ENCODE measurements at regions not wholly inside any gene's neighbourhood (a gene's known extent, or its start where the extent isn't known, plus 50 kb on each side); places are given as distances from the start of the nearest gene placed in this dataset.
"Not testable (repeated sequence)": the region's sequence is repeated elsewhere in the genome, so short reads cannot be mapped to it uniquely, and the experiment has no call there.

GRCh38 chr6:139998478-139998877, 624.0 kb upstream of the CITED2 start:
- in situ Hi-C loops (cut with MboI; ENCODE audit: low sequenced_read_pairs) = not testable (repeated sequence)

GRCh38 chr6:139996253-139996834, 621.9 kb upstream of the CITED2 start:
- in situ Hi-C loops (cut with MboI; ENCODE audit: low sequenced_read_pairs) = no loop called here

- in situ Hi-C loops (cut with MboI; ENCODE audit: low sequenced_read_pairs) = no loop called here
These were observed 620.5 kb upstream of the CITED2 start for GRCh38 chr6:139994998-139995397.

- in situ Hi-C loops (cut with MboI; ENCODE audit: low sequenced_read_pairs) = no loop called here
These were observed 616.5 kb upstream of the CITED2 start for GRCh38 chr6:139990856-139991465.

- in situ Hi-C loops (cut with MboI; ENCODE audit: low sequenced_read_pairs) = no loop called here
These were observed 615.7 kb upstream of the CITED2 start for GRCh38 chr6:139990026-139990686.

- in situ Hi-C loops (cut with MboI; ENCODE audit: low sequenced_read_pairs) = no loop called here
These were observed 614.2 kb upstream of the CITED2 start for GRCh38 chr6:139988685-139989084.

GRCh38 chr6:139987091-139987490, 612.6 kb upstream of the CITED2 start:
- in situ Hi-C loops (cut with MboI; ENCODE audit: low sequenced_read_pairs) = no loop called here

GRCh38 chr6:139985236-139985815, 610.9 kb upstream of the CITED2 start:
- in situ Hi-C loops (cut with MboI; ENCODE audit: low sequenced_read_pairs) = no loop called here

DNA sequence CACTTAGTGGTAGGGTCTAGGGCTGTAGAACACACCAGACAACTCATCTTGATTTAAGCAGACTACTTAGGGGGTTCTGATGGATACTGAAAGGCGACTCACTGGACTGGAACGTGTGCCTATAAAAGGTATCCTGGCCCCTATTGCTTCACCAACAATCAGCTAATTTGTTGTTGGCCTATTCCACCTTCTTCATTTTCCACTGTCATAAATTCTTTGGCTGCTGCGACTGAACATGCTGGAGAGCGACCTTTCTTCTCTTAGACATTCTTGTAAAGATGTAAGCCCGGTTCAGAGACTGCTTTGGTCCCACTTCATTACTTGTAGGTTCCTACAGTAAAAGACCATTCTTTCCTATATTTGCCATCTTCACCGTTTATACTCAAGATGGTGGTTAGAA, 609.9 kb upstream of the CITED2 start:
- in situ Hi-C loops (cut with MboI; ENCODE audit: low sequenced_read_pairs) = no loop called here

GRCh38 chr6:139983555-139984276, 609.3 kb upstream of the CITED2 start:
- in situ Hi-C loops (cut with MboI; ENCODE audit: low sequenced_read_pairs) = no loop called here

DNA sequence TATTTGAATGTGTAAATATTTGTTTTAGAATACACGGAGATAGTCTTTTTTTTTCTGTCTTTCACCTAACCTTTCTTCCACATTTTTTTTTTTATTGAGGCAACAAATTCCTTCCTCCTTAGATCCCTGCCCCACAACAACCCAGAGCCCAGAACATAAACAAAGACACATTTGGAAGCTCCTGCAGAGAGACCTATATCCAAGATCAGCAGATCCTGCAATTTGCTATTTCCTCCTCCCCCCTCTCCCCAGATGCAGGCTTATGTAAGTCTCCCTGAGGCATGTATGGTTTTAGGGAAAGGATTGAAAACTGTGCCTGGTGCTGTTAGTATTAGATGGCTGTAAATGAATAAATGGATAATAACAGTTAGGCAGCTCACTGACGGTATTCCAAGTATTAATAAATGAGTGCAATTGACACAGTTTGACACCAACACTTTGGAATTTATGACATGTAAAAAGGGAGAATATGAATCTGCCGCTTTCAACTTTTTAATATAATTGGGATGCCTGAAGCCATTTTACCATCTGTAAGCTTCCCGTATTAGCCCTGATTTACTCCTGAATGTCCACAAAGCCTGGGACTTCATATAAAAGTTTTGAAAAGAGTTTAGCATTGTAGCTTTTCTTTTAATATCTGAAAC, 608.3 kb upstream of the CITED2 start:
- in situ Hi-C loops (cut with MboI; ENCODE audit: low sequenced_read_pairs) = no loop called here

DNA sequence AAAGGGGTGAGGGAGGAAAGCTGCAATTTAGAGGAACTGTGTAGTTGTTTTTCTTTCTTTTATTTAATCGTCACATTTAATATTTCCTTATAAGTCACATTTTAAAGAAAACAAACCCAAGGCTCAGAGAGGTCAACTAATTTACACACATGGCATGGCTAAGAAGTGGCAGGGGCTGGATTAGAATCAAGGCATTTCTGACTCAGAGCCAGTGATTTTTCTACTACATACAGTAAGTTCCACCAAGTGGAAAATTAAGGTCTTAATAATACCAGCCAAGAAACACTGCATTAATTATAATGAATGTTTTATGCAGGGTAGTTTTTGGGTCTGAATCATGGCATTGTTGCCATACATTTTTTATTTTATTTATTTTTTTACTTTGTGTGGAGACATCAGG, 607.7 kb upstream of the CITED2 start:
- in situ Hi-C loops (cut with MboI; ENCODE audit: low sequenced_read_pairs) = no loop called here

- in situ Hi-C loops (cut with MboI; ENCODE audit: low sequenced_read_pairs) = no loop called here
These were observed 607.3 kb upstream of the CITED2 start for GRCh38 chr6:139981768-139982181.

DNA sequence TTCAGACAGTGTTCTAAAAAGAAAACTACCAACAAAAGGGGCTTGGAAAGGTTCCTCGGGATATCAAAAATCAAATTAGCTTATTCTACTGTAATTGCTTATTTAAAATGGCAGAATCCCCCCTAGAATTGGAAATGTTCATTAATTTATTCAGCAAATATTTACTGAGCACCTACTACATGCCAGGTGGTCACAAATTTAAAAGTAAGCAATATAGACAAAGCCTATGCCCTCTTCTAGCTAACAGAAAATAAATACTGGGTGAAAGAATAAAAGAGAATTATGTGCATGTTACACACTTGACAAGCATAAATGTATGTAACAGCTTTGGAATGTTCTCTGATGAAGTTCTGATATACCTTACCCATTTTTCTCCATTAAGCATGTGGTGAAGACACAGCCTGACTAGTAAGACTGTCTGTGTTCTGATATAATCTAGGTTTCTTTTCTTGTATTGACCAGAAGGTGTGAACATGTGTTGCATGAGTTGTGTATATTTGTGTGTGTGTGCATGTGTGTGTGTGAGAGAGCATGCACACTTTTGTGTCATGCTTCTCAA, 606.7 kb upstream of the CITED2 start:
- in situ Hi-C loops (cut with MboI; ENCODE audit: low sequenced_read_pairs) = no loop called here

GRCh38 chr6:139980631-139981030, 606.2 kb upstream of the CITED2 start:
- in situ Hi-C loops (cut with MboI; ENCODE audit: low sequenced_read_pairs) = not testable (repeated sequence)

DNA sequence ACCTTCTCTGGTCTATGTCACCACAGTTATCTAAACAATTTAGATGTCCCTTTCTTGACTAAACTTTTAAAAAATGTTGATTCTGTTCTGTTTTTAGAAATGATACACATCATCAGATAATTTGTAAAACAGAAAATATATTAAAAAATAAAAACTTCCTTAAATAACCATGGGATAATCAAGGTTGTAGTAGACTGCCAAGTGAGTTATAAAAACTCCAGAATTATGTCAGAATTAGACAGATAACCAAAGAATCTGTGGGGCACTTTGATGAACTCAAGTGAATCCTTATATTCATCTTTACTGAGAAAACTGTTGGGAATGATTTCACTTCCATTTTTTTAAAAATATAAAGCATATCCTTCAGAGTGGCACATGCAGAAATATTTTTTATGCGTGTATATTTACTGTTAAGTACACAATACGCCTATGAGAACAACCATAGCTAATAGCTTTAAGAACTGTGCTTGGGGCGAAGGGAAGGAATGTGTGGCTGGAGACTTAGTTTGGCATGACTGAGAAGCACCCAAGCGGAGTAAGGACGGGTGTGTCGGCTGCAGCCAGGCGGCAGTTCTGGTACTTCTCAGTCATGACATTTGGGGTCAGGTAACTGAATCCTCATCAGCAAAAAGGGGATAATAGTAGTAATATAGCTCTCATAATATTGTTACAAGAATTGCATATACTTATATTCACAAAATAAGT, 604.7 kb upstream of the CITED2 start:
- in situ Hi-C loops (cut with MboI; ENCODE audit: low sequenced_read_pairs) = no loop called here

- in situ Hi-C loops (cut with MboI; ENCODE audit: low sequenced_read_pairs) = no loop called here
These were observed 603.5 kb upstream of the CITED2 start for GRCh38 chr6:139977887-139978332.

GRCh38 chr6:139973669-139974344, 599.4 kb upstream of the CITED2 start:
- in situ Hi-C loops (cut with MboI; ENCODE audit: low sequenced_read_pairs) = no loop called here

DNA sequence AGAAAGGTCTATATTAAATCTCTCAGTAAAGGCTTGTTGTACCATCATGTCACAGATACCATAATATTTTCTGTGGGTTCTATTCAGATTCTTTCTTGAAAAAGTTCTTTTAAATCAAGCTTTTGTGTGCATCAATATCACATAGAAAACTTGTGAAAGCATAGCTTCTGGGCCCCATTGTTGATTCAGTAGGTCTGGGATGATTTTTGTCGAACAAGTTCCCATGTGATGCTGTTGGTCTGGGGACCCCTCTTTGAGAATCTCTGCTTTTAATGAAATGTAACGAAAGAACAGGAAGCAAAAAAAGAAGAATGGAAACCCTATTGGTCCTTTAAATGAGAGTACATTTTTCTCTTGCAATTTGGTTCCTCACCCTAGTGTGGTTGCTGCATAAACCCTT, 597.7 kb upstream of the CITED2 start:
- in situ Hi-C loops (cut with MboI; ENCODE audit: low sequenced_read_pairs) = no loop called here
